GM19239 (cell line): ENCODE measurements at regions not wholly inside any gene's neighbourhood (a gene's known extent, or its start where the extent isn't known, plus 50 kb on each side); places are given as distances from the start of the nearest gene placed in this dataset.
"Not testable (repeated sequence)": the region's sequence is repeated elsewhere in the genome, so short reads cannot be mapped to it uniquely, and the experiment has no call there.

Experiments
- DNase-seq: peaks from one replicate; pipeline ENCODE4 v3.0.0; 2011; ENCODE audit warnings: low spot score; ENCODE audit not compliant: insufficient read length
- FAIRE-seq: peaks from 2 replicates; lab custom pipeline; 2011; peaks lifted over from hg19 to GRCh38; lab: Jason Lieb, UNC

DNA sequence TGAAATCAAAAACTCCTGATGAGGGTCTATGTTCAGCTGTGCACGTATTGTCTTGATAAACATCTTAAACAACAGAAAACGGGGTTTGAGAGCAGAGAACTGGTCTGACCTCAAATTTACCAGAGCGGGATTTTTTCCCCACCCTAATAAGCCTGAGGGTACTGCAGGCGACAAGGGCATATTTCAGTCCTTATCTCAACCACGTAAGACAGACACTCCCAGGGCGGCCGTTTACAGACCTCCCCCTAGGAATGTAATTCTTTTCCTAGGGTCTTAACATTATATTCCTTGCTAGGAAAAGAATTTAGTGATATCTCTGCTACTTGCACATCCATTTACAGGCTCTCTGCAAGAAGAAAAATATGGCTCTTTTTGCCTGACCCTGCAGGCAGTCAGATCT, 1546.6 kb downstream of the FAM181B start:
- FAIRE-seq = not testable (repeated sequence)

DNA sequence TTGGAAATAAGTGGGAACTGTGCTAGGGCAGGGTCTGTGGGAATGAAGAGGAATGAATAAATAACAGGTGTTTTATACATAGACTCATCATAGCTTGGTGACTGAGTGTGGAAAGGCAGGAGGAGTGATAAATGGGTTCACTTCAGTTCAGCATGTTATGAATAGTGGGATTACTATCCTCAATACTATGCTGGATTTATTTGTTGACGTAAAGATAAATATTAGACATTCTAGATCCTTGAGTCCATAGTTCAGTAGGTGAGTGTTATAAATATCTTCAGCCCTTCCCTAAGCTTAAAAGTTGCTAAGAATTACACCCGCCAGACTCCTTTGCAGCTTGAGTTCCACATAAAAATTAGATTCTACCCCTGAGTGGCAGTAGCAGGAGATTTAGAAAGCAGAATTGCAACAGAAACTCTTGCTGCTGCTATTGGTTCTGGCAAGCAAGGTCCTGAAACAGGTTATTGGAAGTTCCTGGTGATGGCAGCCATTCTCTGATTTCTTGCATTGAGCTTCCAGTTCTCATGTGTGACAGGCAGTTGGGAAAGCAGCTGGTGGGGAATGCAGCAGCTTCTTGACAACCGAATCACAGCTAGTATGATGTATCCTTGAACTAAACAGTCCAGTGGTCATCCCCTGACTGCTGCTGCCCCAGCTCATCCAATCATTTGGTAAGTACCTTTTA, 1558.9 kb downstream of the FAM181B start:
- DNase-seq = no peak
- no peak for FAIRE-seq

More for the DNA sequence above, 1546.6 kb downstream of the FAM181B start:
- not testable (repeated sequence) for DNase-seq

DNA sequence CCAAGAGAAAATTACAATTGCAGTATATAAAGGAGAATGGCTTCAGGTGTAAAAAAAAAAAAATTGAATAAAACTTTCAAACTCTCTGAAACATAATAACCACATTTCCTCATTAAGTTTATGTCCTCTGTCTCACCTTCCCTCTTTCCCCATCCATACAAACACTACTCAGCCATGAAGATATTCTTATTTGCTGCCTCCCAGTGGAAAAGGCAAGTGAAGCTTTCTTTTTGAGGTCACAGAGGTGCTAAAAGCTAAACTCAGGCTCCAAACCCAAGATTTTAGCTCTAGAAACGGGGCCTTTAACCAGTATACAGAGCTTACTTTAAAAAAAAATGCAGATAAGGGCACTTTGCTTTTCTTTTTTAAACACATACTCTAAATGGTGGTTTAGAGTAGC, 1568.5 kb downstream of the FAM181B start:
- no peak for FAIRE-seq
- no peak for DNase-seq

DNA sequence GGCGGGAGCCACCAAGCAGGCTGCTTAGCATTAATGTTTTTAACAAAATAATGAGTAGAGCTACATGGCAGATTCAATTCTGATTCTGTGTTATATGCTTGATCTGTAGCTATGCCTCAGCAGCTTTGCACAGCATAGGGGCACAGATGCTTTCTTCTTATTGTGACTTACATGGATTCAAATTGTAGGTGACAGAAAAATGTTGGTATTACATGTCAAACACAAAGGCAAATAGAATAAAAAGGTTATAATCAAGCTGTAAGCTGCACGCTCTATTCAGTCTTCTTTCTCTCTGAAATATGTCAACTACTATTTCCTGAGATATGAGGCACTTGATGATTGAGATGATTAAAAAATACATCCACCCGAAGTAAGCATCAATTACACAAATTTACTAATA, 1573.8 kb downstream of the FAM181B start:
- FAIRE-seq (no peak), DNase-seq (no peak)

DNA sequence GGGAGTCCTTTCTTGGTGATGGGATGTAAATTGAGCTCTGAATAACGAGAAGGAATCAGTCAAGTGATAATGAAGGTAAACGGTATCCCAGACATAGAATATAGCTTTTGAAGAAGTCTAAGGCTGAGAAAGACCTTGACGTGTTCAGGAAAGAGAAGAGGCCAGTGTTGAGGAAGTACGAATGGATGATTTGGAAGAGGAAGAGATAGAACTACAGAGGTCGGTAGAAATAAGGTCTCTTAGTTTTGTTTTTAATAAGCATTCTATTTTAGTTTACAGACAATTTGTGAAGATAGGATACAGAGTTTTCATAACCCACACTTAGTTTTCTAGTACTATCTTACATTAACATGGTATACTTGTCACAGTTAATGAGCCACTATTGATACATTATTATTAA, 1598.1 kb downstream of the FAM181B start:
- no peak for FAIRE-seq
- DNase-seq = no peak

DNA sequence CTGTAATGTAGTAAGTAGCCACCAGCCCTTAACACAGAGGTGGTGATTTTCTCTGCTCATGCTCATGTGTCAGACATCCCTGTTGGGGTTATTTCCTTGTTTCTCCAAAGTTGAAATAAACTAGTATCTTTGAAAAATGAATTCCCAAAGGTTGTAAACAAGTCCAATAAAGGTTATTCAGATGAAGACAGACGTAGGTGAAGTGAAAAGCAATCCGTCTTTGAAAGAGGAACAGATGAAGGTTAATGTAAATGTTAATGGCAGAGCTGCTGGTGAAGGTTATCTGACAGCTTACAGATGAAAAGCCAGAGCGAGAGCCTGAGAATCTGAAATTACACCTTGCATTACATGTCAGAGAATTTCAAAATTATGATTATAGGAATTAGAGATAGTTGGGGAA, 1604.0 kb downstream of the FAM181B start:
- no peak for FAIRE-seq
- no peak for DNase-seq

DNA sequence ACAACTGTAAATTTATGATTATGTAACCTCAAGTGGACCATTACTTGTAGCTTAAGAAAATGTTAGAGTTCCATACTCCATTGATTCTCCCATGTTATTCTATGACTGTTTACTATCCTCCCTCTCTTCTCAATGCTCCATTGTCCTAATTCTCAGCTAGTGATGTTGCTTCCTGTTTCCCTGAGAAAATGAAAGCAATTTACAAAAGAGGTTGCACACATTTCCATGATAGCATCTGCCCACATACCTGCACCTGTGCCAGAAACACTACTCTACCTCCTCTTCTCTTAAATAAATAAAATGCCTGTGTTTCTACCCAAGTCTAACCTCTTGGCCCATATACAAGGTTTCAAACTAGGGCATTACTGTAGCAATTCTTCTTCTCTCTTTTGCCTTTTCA, 1620.9 kb downstream of the FAM181B start:
- no peak for DNase-seq
- FAIRE-seq = no peak

DNA sequence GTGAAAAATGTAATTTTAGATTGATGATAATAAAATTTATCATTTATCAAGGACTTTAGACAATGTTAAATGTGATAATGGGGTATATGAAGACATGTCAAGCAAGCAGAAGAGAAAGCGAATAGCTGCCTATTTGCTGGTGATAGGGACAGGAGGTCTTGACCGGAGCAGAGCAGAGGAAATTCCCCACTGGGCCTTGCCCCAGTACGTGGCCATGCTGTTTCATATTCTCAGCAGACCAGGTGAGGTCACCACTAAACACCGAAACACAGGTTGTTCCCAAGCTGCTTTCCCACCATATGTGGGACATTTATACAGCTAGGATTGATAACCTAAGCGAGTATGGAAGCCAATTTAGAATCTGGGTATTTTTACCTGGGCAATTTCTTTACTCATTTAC, 1629.6 kb downstream of the FAM181B start:
- no peak for DNase-seq
- FAIRE-seq = no peak

DNA sequence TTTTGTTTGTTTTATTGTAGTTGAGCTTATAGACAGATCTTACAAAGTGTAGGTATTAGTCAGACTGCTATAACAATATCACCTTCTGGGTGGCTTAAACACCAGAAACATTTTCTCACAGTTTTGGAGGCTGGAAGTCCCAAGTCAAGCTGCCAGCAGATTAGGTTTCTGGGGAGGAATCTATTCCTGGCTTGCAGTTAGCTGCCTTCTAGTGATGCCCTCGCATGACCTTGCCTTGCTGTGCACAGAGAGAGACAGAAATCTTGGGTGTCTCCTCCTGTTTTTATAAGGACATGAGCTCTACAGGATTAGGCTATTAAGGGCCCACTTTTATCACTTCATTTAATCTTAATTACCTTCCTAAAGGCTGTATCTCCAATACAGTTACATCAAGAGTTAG, 1635.2 kb downstream of the FAM181B start:
- DNase-seq (no peak), FAIRE-seq (no peak)

DNA sequence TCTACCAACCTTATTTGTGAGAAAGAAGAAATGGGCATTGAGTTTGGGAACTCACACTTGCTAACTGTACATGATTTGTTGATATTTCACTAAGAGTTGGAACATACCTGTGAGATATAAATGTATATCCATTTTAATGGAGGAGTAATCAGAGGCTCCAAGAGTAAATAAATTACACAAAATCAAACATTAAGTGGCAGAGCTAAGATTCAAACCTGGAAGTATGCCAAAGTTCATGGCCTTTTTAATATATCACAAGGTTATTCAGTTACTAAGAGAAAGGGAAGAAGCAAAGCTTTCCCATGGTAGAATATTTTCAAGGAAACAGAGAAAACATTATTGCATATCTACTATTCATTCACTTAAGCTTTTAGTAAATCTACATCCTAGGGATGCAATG, 1641.1 kb downstream of the FAM181B start:
- FAIRE-seq (no peak), DNase-seq (no peak)

DNA sequence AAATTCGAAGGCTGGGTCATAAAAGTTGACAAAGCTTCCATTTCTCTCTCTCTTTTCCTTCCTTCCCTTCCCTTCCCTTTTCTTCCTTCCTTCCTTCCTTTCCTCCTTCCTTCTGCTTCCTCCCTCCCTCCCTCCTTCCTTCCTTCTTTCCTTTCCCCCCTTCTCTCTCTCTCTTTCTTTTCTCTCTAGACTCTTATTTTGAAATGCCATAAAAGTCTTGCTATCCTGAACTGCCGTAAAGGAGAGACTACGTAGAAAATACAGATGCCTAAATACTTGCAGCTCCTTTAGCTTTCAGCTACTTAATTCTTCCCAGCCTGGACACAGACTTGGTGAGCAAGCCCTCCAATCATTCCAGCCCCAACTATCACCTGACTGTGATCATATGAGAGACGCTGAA, 1644.4 kb downstream of the FAM181B start:
- no peak for DNase-seq
- no peak for FAIRE-seq

DNA sequence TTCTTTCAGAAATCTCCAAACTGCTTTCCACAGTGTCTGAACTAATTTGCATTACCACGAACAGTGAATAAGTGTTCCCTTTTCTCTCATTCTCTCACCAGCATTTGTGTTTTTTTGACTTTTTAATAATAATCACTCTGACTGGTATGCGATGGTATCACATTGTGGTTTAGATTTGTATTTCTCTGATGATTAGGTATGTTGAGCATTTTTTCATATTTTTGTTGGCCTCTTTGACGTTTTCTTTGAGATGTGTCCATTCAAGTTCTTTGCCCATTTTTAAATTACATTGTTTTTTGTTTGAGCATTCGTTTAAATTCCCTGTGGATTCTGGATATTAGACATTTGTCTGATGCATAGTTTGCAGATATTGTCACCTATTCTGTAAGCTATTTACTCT, 1639.6 kb upstream of the TENM4 start:
- no peak for FAIRE-seq
- no peak for DNase-seq

DNA sequence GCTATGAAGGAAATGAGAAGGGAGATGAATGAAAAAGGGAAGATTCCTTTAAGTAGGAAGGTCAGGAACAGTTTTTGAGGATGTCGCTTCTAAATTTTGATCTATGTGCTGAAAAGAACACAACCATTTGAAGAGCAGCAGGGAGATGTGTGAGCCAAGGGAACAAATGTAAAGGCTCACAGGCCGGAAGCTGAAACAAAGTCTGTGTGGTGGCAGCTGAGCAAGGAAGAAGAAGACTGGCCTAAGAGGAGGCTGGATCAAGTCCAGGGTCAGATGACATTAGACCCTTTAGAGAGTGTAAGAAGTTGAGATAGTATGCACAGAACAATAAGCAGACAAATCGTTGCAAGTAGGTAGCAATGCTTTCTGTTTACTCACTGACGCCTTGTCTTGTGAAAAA, 1631.4 kb upstream of the TENM4 start:
- DNase-seq = no peak
- FAIRE-seq = no peak

DNA sequence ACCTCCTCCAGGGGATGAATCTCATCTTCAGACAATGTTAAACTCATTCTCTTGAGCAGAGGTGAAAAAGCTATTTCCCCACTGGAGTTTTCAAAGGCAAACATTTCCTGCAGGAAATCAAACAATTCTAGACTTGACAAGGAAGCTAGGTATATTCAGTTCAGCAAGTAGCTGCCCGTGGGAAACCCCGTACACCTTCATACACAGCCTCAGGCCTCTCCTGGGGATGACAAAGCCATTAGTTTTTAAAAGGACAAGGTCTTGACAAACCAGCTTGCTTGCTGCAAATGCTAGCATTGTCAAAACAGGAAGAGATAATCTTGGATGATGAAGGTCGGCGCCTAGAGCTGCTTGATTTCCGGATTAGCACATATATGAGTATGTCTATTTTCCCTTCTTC, 1630.8 kb upstream of the TENM4 start:
- FAIRE-seq = no peak
- no peak for DNase-seq

DNA sequence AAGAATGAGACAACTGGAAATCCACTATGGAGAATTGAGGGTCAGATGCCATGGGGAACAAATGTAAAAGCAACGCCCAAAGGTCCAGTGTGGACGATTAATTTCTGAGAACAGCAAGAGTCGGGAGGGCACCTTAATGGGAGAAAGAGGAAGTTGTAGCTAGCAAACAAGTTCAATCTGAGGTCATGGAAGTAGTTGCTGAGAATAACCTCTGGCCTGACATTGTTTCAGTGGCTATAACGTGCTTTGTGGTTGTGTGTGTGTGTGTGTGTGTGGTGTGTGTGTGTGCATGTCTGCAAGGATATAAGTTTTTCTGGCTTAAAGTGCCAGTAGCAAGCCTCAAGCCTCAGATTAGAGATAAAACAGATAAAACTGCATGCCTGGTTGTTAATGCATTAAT, 1630.1 kb upstream of the TENM4 start:
- no peak for FAIRE-seq

DNA sequence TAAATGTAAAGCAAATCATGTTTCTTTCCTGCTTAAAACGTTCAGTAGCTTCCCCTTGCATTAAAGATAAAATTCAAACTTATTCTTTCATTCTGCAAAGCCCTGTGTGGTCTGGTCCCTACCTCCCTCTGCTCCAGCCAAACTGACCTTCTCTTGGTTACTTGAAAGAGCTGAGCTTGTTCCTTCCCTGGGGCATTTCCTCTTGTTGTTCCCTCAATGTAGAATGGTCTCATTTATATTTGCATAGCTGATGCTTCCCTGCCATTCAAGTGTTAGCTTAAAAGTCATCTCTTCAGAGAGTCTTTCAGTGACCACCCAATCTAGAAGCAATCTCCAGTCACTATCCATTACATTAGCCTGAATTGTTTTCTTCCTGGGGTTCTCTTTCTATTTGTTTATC, 1618.5 kb upstream of the TENM4 start:
- DNase-seq = no peak
- FAIRE-seq = no peak

More for the DNA sequence above, 1630.1 kb upstream of the TENM4 start:
- DNase-seq = peak; percentile 6

DNA sequence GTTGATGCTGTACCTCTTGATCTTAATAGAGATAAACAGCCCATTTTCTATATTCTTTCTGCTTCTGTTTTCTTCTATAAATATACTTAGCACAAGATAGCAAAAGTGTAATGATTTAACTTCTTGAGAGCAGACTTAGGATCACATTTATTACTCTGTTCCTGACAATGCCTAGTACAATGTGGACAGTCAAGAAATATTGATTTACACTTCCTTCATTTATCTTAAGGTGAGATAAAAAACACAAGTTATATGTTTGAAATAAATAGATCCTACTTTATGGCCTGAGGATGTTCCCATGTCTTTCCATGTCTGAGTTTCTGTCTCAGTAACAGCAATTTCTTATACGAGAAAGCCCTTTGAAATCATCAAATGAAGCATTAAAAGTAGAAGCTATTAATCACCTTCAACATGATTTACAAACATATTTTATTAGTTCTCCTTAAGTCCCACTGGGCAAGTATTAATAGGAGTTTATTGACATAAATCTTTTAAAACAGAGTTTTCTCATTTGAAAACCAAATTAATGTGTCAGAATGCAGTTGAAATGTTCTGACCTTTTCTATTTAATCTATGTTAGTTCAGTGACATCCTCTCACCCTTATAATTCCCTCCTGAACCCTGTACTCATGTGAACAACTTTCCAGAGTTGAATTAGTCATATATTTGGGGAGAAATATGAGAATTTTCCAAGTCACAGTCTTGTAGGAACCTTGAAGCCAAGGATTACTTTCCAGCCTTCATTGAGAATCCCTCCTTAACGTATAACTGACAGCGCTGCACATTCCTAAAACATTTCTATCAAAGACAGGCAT, 1611.7 kb upstream of the TENM4 start:
- DNase-seq = no peak
- FAIRE-seq = no peak

DNA sequence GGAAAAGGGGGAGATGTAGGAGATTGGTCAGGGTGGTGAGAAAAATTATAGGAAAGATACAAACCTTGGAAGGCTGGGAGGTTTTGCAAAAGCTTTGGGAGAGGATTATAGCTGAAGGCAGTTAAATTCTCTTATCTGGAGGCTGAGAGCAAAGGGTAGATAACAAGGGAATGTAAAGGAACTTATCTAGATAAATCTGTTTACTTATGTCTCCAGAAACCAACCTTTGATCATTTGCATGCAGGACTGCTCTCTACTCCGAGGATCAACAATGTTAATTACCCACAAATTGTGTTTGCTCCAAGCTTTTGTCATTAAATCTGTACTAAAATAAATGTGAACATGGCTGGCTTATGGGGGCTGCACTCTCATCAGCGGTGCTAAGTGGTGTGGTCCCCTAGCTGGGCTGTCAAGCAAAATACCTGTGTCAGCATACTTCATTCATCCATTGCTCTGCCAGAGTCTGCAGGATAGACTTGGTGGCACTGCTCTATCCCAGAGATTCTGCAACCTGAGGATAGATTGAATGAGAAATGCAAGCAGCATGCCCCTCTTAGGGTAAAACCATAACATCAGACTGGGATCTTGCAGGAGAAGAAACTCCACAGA, 1599.2 kb upstream of the TENM4 start:
- FAIRE-seq (no peak), DNase-seq (no peak)

DNA sequence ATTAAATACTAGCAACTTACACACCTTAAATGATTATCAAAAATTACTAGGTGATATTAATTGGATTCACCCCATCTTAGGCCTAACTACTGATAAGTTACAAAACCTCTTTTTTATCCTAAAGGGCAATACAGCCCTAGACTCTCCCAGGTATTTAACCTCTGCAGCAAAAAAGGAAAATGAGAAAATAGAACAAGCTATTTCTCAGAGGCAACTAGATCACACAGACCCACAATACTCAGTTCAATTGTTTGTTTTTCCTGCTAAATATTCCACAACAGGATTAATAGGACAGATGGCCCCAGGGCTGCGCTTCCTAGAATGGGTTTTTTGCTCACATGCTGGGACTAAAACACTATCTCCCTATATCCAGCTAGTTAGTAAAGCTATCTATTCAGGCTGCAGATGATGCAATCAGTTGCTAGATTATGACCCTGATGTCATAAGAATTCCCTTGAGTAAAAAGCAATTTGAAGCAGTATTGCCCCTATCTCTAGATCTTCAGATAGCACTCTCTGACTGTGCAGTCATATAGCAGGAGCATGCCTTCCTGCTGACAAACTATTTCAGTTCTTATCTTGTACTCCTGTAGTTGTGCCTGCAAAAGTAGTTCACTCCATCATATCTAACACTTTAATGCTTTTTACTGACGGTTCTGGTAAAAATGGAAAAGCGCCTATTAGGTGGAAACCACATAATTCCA, 1595.5 kb upstream of the TENM4 start:
- no peak for DNase-seq
- FAIRE-seq = no peak

DNA sequence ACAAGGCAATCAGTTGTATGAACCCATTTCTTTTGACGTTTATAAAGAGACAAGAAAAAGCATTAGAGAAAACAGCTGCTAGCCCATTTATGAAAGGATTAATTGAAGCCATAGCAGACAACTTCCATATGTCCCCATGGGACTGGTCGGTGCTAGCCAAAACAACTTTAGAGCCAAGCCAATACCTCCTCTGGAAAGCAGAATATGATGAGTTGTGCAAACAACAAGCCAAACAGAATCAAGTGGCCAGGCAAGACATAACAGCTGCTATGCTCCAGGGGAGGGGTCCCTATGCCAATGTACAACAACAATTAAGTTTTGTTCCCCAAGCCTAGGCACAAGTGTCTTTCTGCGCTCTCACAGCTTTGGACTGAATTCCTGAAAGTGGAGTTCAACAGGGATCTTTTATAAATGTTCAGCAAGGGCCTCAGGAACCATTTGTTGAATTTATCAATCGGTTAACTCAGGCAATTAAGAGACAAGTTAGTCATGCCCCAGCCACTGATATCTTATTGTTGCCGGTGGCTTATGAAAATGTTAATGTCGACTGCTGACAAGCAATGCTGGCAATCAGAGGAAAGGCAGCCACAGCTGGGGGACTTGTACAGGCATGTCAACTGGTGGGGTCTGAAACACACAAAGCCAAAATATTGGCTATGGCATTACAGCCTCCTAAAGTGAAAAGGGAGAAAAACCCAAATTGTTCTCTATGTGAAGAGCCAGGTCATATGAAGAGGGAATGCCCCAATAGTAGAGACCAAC, 1593.1 kb upstream of the TENM4 start:
- no peak for FAIRE-seq

More for the DNA sequence above, 1593.1 kb upstream of the TENM4 start:
- no peak for DNase-seq
